HG02870 (cell line): ENCODE measurements at regions not wholly inside any gene's neighbourhood (a gene's known extent, or its start where the extent isn't known, plus 50 kb on each side); places are given as distances from the start of the nearest gene placed in this dataset.

Experiments used
- ATAC-seq: cut with Tn5 transposase; IDR thresholded peaks from one replicate; pipeline ENCODE4 v1.9.1; 2021; ENCODE audit warnings: mild to moderate bottlenecking, moderate library complexity; ENCODE audit not compliant: unreplicated experiment

GRCh38 chr18:55830544-55830943 lies 242.6 kb upstream of the TCF4 start:
- no peak for ATAC-seq

- ATAC-seq, result no peak
These were observed 233.2 kb upstream of the TCF4 start for GRCh38 chr18:55821219-55821618.

GRCh38 chr18:55819448-55819847 lies 231.5 kb upstream of the TCF4 start:
- no peak for ATAC-seq

GRCh38 chr18:55818284-55818683 lies 230.3 kb upstream of the TCF4 start:
- ATAC-seq, result no peak

DNA sequence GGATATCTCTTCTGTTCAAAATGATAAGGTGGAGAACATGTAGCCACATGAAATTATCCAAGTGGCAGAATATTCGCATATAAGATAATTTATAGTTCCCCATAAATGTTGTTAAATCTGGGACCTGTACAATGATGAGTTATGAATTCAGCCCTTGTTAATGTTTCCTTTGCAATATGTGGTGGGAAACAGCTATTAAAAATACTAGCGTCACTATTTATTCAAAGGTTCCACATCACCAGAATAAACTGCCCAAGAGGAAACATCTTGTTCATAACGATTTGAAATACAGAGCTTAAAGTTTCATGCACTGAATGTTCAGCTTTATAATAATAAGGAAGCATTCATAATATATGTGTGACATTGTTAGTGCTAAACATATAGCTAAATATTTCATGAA lies 223.9 kb upstream of the TCF4 start:
- no peak for ATAC-seq

DNA sequence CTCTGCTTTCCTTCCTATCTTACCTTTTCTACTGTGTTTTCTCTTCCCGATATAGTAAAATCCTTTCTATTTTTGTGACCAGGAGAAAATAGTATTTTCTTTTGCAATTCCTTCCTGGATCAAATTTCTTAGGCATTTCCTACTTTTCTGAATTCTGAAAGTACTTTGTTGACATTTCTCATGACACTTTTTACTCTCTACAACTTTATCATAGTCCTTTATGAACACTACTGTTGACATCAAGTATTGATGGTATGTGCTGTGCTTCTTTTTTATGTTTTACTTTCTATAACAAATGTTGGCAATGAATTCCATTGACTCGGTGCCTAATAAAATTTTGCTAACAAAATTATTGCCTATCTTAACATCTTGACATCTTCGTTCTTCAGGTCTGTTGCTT lies 217.7 kb upstream of the TCF4 start:
- no peak for ATAC-seq

DNA sequence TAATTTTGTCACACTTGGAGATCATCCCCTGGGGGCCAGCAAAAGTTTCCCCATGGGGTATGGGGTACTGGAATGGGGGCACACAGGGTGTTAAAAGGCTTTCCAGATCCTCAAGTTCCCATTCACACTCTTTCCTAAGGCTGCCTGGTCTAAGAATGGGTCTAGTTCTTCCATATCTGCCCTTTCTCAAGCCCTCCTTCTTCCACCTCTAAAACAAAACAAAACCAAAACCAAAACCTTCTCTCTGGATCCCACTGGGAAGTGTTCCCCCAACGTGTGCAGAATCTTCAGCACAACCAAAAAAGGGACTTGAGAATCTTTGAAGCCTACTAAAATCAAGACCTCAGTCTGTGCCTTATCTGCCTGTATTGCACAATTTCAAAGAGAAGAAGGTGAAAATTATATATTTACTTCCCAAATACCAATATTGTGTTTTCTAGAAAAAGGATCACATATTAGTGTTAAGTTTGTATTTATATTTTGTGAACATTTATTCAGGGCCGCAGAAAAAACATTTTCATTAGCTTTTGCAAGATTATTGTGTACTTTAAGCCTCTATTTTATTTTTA lies 207.2 kb upstream of the TCF4 start:
- ATAC-seq, result no peak

DNA sequence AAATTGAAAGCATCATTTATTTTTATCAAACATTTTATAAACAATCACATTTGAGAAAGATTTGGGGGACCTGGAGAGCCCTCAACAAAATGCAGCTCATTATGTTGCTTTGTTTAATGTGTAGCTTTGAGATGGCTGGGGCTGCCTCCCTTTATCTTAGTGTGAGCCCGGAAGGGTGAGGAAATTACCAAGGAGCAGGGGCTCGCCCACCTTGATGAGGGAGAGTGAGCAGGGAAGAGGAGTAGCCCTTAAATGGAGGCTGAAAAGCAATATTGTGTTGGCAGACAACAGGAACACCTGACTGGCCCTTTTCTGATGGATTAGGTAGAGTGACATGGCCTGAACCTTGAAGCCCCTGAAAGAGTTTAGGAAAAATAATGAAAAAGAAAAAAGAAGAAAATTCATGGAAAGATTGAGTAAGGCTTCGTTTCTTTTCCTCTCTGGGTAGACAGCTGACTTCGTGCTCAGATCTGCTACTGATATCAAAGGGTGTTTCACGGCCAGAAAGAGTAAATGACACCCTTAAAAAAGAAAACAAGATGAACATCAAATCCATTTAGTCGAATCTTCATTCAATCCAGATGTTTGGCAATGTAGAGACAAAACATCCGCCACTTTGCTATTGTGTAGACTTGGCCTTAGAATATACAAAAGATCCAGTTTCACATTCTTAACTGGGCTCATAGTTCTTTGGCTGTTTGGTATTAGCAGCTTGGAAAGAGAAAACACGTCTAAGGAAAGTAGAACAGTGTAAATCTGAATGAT lies 206.5 kb upstream of the TCF4 start:
- no peak for ATAC-seq

DNA sequence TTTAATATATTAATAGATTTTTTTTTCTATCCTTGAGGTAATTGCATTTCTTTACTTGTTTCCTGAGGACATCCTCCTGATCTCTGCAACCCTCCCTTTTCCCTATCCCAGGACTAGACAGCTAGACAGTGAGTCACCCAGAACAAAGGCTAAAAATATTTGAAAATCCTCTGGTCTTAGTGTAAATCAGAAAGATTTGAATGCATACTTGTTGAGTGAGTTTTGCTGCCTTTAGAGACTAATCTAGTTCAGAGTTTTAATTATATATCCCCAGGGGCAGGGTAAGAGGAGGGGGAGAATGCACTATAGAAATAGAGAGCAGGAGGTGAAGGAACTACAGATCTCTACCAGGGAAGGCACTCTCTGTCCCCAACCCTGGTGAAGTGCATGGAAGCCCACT lies 202.3 kb upstream of the TCF4 start:
- ATAC-seq, result no peak

DNA sequence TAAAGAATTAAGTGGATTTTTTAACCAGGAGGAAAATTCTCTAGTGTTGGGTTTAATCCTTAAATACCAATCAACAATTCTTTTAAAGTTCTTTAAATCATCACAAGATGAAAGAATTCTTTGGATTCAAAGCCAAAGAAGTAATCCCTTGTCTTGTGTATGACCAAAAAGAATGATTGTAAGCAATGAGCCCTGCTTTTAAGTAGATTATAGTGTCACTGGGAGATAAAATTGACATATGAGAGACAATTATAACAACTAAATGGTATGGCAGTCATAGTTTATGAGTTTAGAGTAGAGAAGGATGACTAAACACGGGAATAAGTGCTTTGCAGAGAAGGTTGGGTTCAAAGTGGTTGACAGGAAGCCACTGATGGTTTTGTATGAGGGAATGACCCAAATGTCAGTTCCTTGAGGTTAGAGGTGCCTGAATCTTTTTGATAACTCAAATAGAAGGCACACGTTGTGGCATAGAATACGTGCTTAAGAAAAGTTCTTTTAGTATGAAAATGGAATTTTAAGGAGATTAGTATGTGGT lies 199.6 kb upstream of the TCF4 start:
- ATAC-seq, result no peak

DNA sequence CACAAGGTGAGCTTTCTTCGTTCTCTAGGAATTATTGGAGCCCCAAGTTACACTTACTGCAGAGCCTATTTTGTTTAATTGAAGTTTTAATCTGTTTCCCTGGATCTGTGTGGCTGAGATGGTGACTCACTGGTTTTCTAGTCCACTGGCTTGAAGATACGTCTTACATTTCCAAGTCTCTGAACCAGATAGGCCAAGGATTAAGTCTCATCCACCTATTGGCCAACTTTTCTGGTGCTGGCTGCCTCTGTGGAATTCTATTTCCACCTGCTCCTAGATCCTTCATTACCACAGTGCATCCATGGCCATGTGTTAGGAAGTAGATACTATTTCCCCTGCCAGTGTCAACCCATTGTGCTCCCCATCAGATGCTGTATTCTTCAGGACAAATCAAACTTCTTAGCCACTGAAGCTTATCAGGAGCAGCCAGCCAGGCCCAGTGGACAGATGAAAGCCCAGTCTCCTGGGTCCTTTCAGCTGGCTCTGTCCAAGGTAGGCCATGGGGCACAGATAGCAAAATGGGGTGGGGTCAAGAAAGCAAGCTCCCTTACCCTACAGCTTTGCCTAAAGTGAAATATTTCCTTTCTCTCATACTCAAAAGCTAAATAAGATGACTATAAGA lies 198.8 kb upstream of the TCF4 start:
- no peak for ATAC-seq

- no peak for ATAC-seq
These were observed 195.9 kb upstream of the TCF4 start for GRCh38 chr18:55783921-55784320.

DNA sequence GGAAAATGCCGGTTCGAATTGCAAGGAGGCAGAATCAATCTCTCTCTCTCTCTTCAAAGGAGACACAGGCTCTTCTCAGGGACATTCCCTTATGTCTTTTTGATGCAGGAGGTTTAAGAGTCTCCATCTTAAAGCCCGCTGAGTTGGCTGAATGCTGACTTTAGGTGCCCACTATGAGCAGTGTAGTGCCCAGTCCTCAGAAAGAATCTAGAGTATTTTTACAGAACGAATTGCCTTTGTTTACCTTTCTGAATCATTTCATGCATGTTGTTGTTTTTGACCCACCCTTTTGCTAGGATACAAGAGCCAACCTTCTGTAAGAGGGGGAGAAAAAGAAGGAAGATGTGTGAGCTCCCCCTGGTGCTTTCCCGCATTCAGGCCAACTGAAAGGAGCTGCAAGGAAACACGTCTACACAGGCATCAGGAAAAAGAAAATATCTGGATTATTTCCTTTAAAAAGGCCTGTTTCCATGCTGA lies 193.5 kb upstream of the TCF4 start:
- no peak for ATAC-seq

GRCh38 chr18:55780586-55781071 lies 192.6 kb upstream of the TCF4 start:
- no peak for ATAC-seq

GRCh38 chr18:55779691-55780585 lies 191.9 kb upstream of the TCF4 start:
- ATAC-seq, result no peak

GRCh38 chr18:55778788-55779690 lies 191.0 kb upstream of the TCF4 start:
- peak; percentile 42 for ATAC-seq

DNA sequence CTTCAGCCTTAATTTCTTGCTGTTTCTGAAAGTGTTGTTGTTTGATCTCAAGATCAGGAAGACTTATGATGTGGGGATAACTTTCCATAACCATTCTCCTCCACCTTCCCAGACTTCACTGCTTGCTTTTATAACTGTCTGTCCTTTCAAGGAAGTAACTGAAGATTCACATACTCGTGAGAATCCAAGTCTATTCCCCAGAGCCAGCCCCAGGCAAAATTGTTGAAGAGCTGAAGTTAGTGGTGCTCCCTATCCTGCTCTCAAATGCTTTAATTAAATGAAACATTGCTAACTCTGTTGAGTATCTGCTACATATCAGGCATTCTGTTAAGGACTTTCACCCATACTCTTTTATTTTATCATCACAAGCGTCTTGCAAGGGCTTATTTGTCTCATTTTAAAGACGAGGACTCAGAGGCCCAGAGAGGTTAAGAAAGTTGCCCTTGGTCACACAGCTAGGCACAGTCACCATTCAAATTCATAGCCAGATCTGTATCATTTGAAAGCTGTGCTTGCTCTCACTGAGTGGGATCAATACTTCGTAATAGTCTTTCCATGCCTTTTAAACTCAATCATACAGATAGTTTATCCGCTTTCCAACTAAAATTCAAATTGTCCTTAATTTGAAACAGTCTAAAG lies 189.8 kb upstream of the TCF4 start:
- ATAC-seq, result no peak

GRCh38 chr18:55775972-55776371 lies 188.0 kb upstream of the TCF4 start:
- ATAC-seq, result no peak

DNA sequence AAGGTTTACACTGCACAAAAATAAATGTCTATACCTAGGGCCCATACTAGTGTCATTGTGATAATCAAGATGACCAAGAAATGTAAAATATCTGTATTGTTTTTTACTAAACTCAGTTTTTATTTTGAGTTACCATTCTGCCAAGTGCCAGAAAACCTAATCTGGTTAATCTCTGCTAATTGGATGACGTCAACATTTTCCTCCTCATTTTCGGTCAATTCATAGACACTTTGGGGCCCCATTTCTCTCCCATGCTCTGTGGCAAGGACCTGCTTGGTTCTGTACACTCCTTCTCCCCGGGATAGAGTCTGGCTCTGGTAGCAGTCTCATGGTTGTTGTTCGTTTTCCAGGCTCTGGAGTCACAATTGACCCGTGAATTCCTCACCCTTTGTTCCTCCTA lies 186.5 kb upstream of the TCF4 start:
- ATAC-seq, result no peak
